ENCODE measurements at regions not wholly inside any gene's neighbourhood (a gene's known extent, or its start where the extent isn't known, plus 50 kb on each side); places are given as distances from the start of the nearest gene placed in this dataset.

DNA sequence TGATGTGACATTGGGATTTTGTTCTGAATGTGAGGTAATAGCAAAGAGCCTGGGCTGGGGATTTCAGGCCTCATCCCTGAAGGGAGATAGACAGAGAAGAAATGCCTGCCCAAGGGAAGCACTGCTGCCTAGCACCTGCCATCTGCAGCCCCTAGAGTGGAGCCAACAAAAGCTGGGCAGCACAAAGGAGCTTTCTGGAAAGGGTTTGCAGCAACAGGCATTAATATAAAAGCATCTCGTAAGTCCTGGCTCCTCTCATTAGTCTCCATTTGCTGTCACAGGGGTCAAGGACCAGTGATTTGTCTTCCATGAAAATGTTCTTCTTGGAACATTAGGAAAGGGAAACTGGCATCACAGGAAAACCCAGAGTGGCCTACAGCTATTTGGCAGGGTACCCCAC, 157.2 kb upstream of the SLC14A2 start:
- in situ Hi-C loops (cut with MboI; ENCODE audit: low sequenced_read_pairs) = no loop called here
- no peak overlapping the region for H3K9ac ChIP-seq (ENCODE audit: low read depth, low read length)
- H2BK20ac ChIP-seq (ENCODE audit: low read depth, low read length) = no peak overlapping the region
- no peak overlapping the region for H4K8ac ChIP-seq (ENCODE audit: low read depth in 2 of 2, low read length in 2 of 2)
- H3K27me3 ChIP-seq (ENCODE audit: control insufficient read depth, insufficient read depth, low read length) = no peaks in the 10 kb centered on the region
- no peaks in the 10 kb centered on the region for H3K36me3 ChIP-seq (ENCODE audit: control insufficient read depth, insufficient read depth, low read length)
- H3K4ac ChIP-seq (ENCODE audit: low read depth, low read length) = no peak overlapping the region
- no peak overlapping the region for H2BK120ac ChIP-seq (ENCODE audit: low read depth, low read length)
- POLR2A ChIA-PET (ENCODE audit: unreplicated experiment) = no interaction called here
- no peak overlapping the region for H2BK15ac ChIP-seq (ENCODE audit: low read depth, low read length)
- H3K56ac ChIP-seq (ENCODE audit: extremely low read depth, insufficient read depth, low read length) = no peak overlapping the region
- TF ChIP-seq POLR2A (IDR thresholded peaks at IDR 0.05; ENCODE audit: low read depth, low read length) (no peak), RCOR1 (IDR thresholded peaks at IDR 0.05; ENCODE audit: insufficient replicate concordance, low read length) (no peak), RFX5 (IDR thresholded peaks at IDR 0.05; ENCODE audit: low read depth, low read length) (no peak), MAFK (IDR thresholded peaks at IDR 0.05; ENCODE audit: low read depth, low read length) (no peak), SMC3 (IDR thresholded peaks at IDR 0.05; ENCODE audit: low read depth, low read length) (no peak), NFE2L2 (IDR thresholded peaks at IDR 0.05; ENCODE audit: low read depth, low read length) (no peak), MXI1 (IDR thresholded peaks at IDR 0.05; ENCODE audit: borderline replicate concordance, low read depth, low read length) (no peak), CEBPB (IDR thresholded peaks at IDR 0.05; ENCODE audit: low read depth, low read length) (no peak)
- TF ChIP-seq, protein P1, sequence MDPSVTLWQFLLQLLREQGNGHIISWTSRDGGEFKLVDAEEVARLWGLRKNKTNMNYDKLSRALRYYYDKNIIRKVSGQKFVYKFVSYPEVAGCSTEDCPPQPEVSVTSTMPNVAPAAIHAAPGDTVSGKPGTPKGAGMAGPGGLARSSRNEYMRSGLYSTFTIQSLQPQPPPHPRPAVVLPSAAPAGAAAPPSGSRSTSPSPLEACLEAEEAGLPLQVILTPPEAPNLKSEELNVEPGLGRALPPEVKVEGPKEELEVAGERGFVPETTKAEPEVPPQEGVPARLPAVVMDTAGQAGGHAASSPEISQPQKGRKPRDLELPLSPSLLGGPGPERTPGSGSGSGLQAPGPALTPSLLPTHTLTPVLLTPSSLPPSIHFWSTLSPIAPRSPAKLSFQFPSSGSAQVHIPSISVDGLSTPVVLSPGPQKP (IDR thresholded peaks at IDR 0.05; ENCODE audit: borderline replicate concordance, low read depth, low read length) = no peak
- TF ChIP-seq, protein P2, sequence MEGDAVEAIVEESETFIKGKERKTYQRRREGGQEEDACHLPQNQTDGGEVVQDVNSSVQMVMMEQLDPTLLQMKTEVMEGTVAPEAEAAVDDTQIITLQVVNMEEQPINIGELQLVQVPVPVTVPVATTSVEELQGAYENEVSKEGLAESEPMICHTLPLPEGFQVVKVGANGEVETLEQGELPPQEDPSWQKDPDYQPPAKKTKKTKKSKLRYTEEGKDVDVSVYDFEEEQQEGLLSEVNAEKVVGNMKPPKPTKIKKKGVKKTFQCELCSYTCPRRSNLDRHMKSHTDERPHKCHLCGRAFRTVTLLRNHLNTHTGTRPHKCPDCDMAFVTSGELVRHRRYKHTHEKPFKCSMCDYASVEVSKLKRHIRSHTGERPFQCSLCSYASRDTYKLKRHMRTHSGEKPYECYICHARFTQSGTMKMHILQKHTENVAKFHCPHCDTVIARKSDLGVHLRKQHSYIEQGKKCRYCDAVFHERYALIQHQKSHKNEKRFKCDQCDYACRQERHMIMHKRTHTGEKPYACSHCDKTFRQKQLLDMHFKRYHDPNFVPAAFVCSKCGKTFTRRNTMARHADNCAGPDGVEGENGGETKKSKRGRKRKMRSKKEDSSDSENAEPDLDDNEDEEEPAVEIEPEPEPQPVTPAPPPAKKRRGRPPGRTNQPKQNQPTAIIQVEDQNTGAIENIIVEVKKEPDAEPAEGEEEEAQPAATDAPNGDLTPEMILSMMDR (conservative IDR thresholded peaks at IDR 0.05; ENCODE audit: low read depth, low read length) = no peak
- BruUV-seq (replicated peaks) = no TSS peak
- dilution Hi-C loops (cut with HindIII; ENCODE audit: low sequenced_read_pairs, unreplicated experiment) = no loop called here
- no peak overlapping the region for H3K18ac ChIP-seq (ENCODE audit: low read depth, low read length)
- H2AK5ac ChIP-seq (ENCODE audit: low read depth, low read length) = no peak overlapping the region
- H3K79me1 ChIP-seq (ENCODE audit: low read depth in 1 of 2, low read length in 2 of 2) = no peaks in the 10 kb centered on the region
- H2AK9ac ChIP-seq (replicated peaks; ENCODE audit: low read depth, low read length, poor library complexity) = no peak overlapping the region
- no peak overlapping the region for H2BK5ac ChIP-seq (ENCODE audit: low read depth, low read length, poor library complexity, severe bottlenecking)
- WGBS, 2 experiments (ENCODE audit: extremely low coverage in 2 of 2, insufficient read length in 1 of 2) = no CpG with 5 or more reads among the region's 1 CpG
- no peak overlapping the region for H3K23ac ChIP-seq (ENCODE audit: low read depth, low read length)
- no peak for ATAC-seq (ENCODE audit: low read depth)
- H2AFZ ChIP-seq (replicated peaks; ENCODE audit: low read length, poor library complexity) = no peak overlapping the region
- H4K91ac ChIP-seq (ENCODE audit: insufficient read depth, low read depth, low read length) = no peak overlapping the region
- H3K4me3 ChIP-seq (ENCODE audit: insufficient read depth, low read depth, low read length) = no peak overlapping the region
- DNase-seq = no peak
- H3K9me3 ChIP-seq (ENCODE audit: control insufficient read depth, insufficient read depth, low read length) = no peaks in the 10 kb centered on the region
- H4K5ac ChIP-seq (ENCODE audit: low read depth, low read length) = no peak overlapping the region
- H4K20me1 ChIP-seq (ENCODE audit: insufficient read depth, low read length) = no peaks in the 10 kb centered on the region
- no peak overlapping the region for H3K4me2 ChIP-seq (ENCODE audit: low read depth, low read length)
- intact Hi-C loops (cut with micrococcal nuclease) = no loop called here
- H3K27ac ChIP-seq (ENCODE audit: insufficient read depth, low read length) = no peak overlapping the region
- H3K9me1 ChIP-seq (ENCODE audit: insufficient read depth, low read length) = no peaks in the 10 kb centered on the region
- CTCF ChIA-PET = no interaction called here
- no peak overlapping the region for H3K14ac ChIP-seq (replicated peaks; ENCODE audit: low read depth, low read length)
- no peaks in the 10 kb centered on the region for H3K4me1 ChIP-seq (ENCODE audit: control insufficient read depth, insufficient read depth, low read length)

Measured in IMR-90 (cell line).